PC-9 (cell line): ENCODE measurements at regions not wholly inside any gene's neighbourhood (a gene's known extent, or its start where the extent isn't known, plus 50 kb on each side); places are given as distances from the start of the nearest gene placed in this dataset.
"Not testable (repeated sequence)": the region's sequence is repeated elsewhere in the genome, so short reads cannot be mapped to it uniquely, and the experiment has no call there.

Experiments
- BruUV-seq: library from RNA; stranded (reverse); fragments of 400-500 nt; replicated peaks from 2 replicates; lab custom pipeline; 2021; lab: Mats Ljungman, UMichigan
- CTCF ChIA-PET: fragments of 300-600 bp; sonication (Branson Sonifier 250); formaldehyde crosslinking; loops from one replicate; lab custom pipeline; 2022; ENCODE audit warnings: antibody characterized with exemption; lab: Charles Lee
- POLR2A ChIA-PET: fragments of 300-600 bp; sonication (Branson Sonifier 250); formaldehyde crosslinking; loops from one replicate; lab custom pipeline; 2022; ENCODE audit warnings: antibody characterized with exemption; ENCODE audit not compliant: unreplicated experiment; lab: Charles Lee
- DNase-seq, 2 experiments: peaks; one replicate each; pipeline versions ENCODE4 v3.0.0 to v3.0.0-alpha.2; 2015 to 2022; ENCODE audit warnings: mixed read lengths in 1 of 2
- H2AFZ ChIP-seq: fragments of 200-600 bp; sonication (generic); 2 replicates; pipeline ENCODE4 v1.8.1; 2017; ENCODE audit warnings: antibody characterized with exemption
- H3F3A ChIP-seq: fragments of 200-600 bp; sonication (generic); 2 replicates; pipeline ENCODE4 v1.8.1; 2017; ENCODE audit warnings: antibody characterized with exemption, mild to moderate bottlenecking, low read depth; ENCODE audit not compliant: insufficient read depth
- H3K27ac ChIP-seq: fragments of 200-600 bp; sonication (generic); 2 replicates; pipeline ENCODE4 v1.6.1; 2016; ENCODE audit warnings: mixed run types
- H3K27me3 ChIP-seq: fragments of 200-600 bp; sonication (generic); 2 replicates; pipeline ENCODE4 v1.6.1; 2016; ENCODE audit warnings: low read depth, mixed run types; ENCODE audit not compliant: insufficient read depth
- H3K36me3 ChIP-seq: fragments of 200-600 bp; sonication (generic); 2 replicates; pipeline ENCODE4 v1.6.1; 2016; ENCODE audit warnings: low read depth, mixed run types
- H3K4me1 ChIP-seq: fragments of 200-600 bp; sonication (generic); replicated peaks from 2 replicates; pipeline ENCODE4 v1.6.1; 2016; ENCODE audit warnings: mixed run types; ENCODE audit not compliant: insufficient read depth
- H3K4me2 ChIP-seq: fragments of 200-600 bp; sonication (generic); 2 replicates; pipeline ENCODE4 v1.6.1; 2017; ENCODE audit warnings: mixed run types
- H3K4me3 ChIP-seq: fragments of 200-600 bp; sonication (generic); 2 replicates; pipeline ENCODE4 v1.6.1; 2016; ENCODE audit warnings: mixed run types
- H3K79me2 ChIP-seq: fragments of 200-600 bp; sonication (generic); 2 replicates; pipeline ENCODE4 v1.6.1; 2017; ENCODE audit warnings: low read depth, mixed run types
- H3K9me2 ChIP-seq: fragments of 200-600 bp; sonication (generic); 2 replicates; pipeline ENCODE4 v1.8.1; 2017; ENCODE audit warnings: mild to moderate bottlenecking; ENCODE audit not compliant: insufficient read depth
- H3K9me3 ChIP-seq: fragments of 200-600 bp; sonication (generic); 2 replicates; pipeline ENCODE4 v1.8.1; 2016; ENCODE audit warnings: low read depth; ENCODE audit not compliant: insufficient read depth
- H4K20me1 ChIP-seq: fragments of 200-600 bp; sonication (generic); 2 replicates; pipeline ENCODE4 v1.8.1; 2017; ENCODE audit not compliant: insufficient read depth
- CTCF ChIP-seq: fragments of 200-600 bp; sonication (generic); conservative IDR thresholded peaks from 2 replicates; pipeline ENCODE4 v1.6.1; 2017; ENCODE audit warnings: mixed run types, antibody characterized with exemption, mild to moderate bottlenecking, moderate library complexity
- EZH2 ChIP-seq: fragments of 200-600 bp; sonication (generic); IDR thresholded peaks from 2 replicates; pipeline ENCODE4 v1.8.0; 2017; ENCODE audit warnings: antibody characterized with exemption, low read depth
- intact Hi-C: fragments of 100-400 bp; cut with micrococcal nuclease; formaldehyde crosslinking; loops from one replicate; pipeline ENCODE4 v1.10.0; 2022; ENCODE audit not compliant: unreplicated experiment

DNA sequence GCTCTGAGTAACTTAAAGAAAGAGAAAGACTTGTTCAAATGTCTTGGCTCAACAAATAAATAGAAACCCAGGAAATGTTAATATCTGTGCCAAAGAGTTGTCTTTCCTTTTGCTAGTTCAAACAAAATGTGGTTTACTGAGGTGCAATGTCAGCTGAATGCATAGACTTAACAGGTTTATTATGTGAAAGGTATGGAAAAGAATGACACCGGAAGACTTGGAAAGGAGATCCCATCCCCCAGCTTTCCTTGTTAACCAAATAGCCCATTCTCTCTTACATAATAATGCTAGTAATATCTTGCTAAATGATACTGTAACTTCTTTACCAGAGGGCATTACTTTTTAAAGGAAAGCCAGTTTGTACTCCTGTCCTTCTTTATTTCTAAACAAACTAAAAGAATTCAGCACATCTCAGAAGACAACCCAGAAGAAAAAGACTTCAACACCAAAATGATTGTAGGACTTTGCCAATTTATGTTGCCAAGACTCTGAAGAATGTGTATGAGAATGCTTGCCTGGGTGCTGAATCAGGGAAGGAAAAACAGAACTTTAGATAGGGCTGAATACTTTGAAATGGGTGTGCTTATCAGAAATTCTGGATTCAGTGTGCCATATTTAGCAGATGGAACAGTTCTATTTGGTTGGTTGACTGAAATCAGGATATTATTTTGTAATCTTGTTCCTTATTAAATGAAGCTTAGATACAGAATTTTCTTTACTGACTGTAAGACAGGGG is 344.1 kb downstream of the TMEM38B start:
- Histone ChIP-seq H3K9me3 (no peaks in the 10 kb centered on the region), H3K36me3 (no peaks in the 10 kb centered on the region), H3K4me3 (no peak overlapping the region), H3K4me1 (no peaks in the 10 kb centered on the region), H3F3A (no peaks in the 10 kb centered on the region), H3K9me2 (no peaks in the 10 kb centered on the region), H3K79me2 (no peaks in the 10 kb centered on the region), H2AFZ (no peak overlapping the region), H3K4me2 (no peak overlapping the region), H3K27ac (no peak overlapping the region), H4K20me1 (no peaks in the 10 kb centered on the region), H3K27me3 (no peaks in the 10 kb centered on the region)
- no peak for DNase-seq
- intact Hi-C loops: no loop called here
- BruUV-seq: no TSS peak
- no peak for TF ChIP-seq EZH2
- no peak for TF ChIP-seq CTCF
- ChIA-PET CTCF (no interaction called here), POLR2A (no interaction called here)

- no peak overlapping the region for H3K4me3 ChIP-seq
- no peaks in the 10 kb centered on the region for H4K20me1 ChIP-seq
- H3K27me3 ChIP-seq: no peaks in the 10 kb centered on the region
- H2AFZ ChIP-seq: no peak overlapping the region
- no peaks in the 10 kb centered on the region for H3K36me3 ChIP-seq
- no TSS peak for BruUV-seq
- no peaks in the 10 kb centered on the region for H3K9me3 ChIP-seq
- H3K4me2 ChIP-seq: no peak overlapping the region
- TF ChIP-seq CTCF: no peak
- no peak for TF ChIP-seq EZH2
- no peaks in the 10 kb centered on the region for H3K9me2 ChIP-seq
- H3K4me1 ChIP-seq: no peaks in the 10 kb centered on the region
- intact Hi-C loops: no loop called here
- no peak overlapping the region for H3K27ac ChIP-seq
- CTCF ChIA-PET: no interaction called here
- POLR2A ChIA-PET: no interaction called here
- no peak for DNase-seq
- H3K79me2 ChIP-seq: no peaks in the 10 kb centered on the region
- no peaks in the 10 kb centered on the region for H3F3A ChIP-seq
Measured at GRCh38 chr9:106039151-106039935, 345.0 kb downstream of the TMEM38B start.

GRCh38 chr9:106041920-106042319 is 347.6 kb downstream of the TMEM38B start:
- BruUV-seq, H2AFZ ChIP-seq, H3K36me3 ChIP-seq, H3K79me2 ChIP-seq, H3K27me3 ChIP-seq, H3K9me3 ChIP-seq, intact Hi-C loops, H3K9me2 ChIP-seq, CTCF ChIA-PET, H3F3A ChIP-seq, H3K27ac ChIP-seq, H3K4me2 ChIP-seq, H4K20me1 ChIP-seq, DNase-seq, POLR2A ChIA-PET, H3K4me1 ChIP-seq, H3K4me3 ChIP-seq: not testable (repeated sequence)
